Lung (tissue), 11 donors: ENCODE measurements at regions not wholly inside any gene's neighbourhood (a gene's known extent, or its start where the extent isn't known, plus 50 kb on each side); places are given as distances from the start of the nearest gene placed in this dataset.

Experiments
- ATAC-seq: fragments of 200-7000 bp; cut with Tn5 transposase; one replicate; pipeline ENCODE4 v1.9.1; 2020; ENCODE audit warnings: moderate number of reproducible peaks; ENCODE audit not compliant: insufficient read depth, low FRiP score
- DNase-seq, 3 donors: peaks; one replicate each; pipeline ENCODE4 v3.0.0-alpha.2; 2013 to 2017
- H3K27ac ChIP-seq, 2 donors: one replicate each; pipeline ENCODE4 v1.5.1; 2013; ENCODE audit warnings: mild to moderate bottlenecking in 2 of 2, moderate library complexity in 2 of 2, control low read depth in 1 of 2, inconsistent platforms in 1 of 2, low read depth in 1 of 2, low read length in 1 of 2
- H3K27me3 ChIP-seq, 3 donors: one replicate each; pipeline ENCODE4 v1.5.1; 2013; ENCODE audit warnings: low read length in 2 of 3; ENCODE audit not compliant: control insufficient read depth in 3 of 3, insufficient read depth in 3 of 3
- H3K36me3 ChIP-seq, 4 donors: one replicate each; pipeline ENCODE4 v1.5.1; 2013; ENCODE audit warnings: low read length in 4 of 4, mild to moderate bottlenecking in 1 of 4, moderate library complexity in 1 of 4; ENCODE audit not compliant: control insufficient read depth in 4 of 4, insufficient read depth in 4 of 4
- H3K4me1 ChIP-seq, 5 donors: one replicate each; pipeline ENCODE4 v1.5.1; 2013; ENCODE audit warnings: low read length in 5 of 5, mild to moderate bottlenecking in 2 of 5, moderate library complexity in 1 of 5; ENCODE audit not compliant: control insufficient read depth in 5 of 5, insufficient read depth in 5 of 5
- H3K4me3 ChIP-seq: one replicate; pipeline ENCODE4 v1.5.1; 2013; ENCODE audit warnings: mild to moderate bottlenecking, control low read depth, moderate library complexity
- H3K9ac ChIP-seq, 2 donors: one replicate each; pipeline ENCODE4 v1.5.1; 2013; ENCODE audit warnings: low read length in 2 of 2, control low read depth in 1 of 2; ENCODE audit not compliant: insufficient read depth in 1 of 2
- H3K9me3 ChIP-seq, 4 donors: one replicate each; pipeline ENCODE4 v1.5.1; 2013; ENCODE audit warnings: low read length in 3 of 4, mild to moderate bottlenecking in 1 of 4, moderate library complexity in 1 of 4; ENCODE audit not compliant: control insufficient read depth in 4 of 4, insufficient read depth in 3 of 4
- WGBS, 2 donors: extraction: QIAGEN DNeasy Blood & Tissue Kit; methylation state at CpG; one replicate each; pipeline ENCODE4 v1.1.7; 2013; 5-methylcytosine and 5-hydroxymethylcytosine counted together
- TF ChIP-seq, protein P1 (sequence below): IDR thresholded peaks from 2 replicates; pipeline ENCODE4 v1.5.1; 2012; ENCODE audit warnings: mild to moderate bottlenecking; ENCODE audit errors: control extremely low read depth, extremely low read depth
- donor health status: control.
- donor health status: control.
- donor health status: Bipolar disorder and iron deficiency.
- donor health status: healthy.
- donor health status: DM: yes; HTN: yes; CAD: no.

DNA sequence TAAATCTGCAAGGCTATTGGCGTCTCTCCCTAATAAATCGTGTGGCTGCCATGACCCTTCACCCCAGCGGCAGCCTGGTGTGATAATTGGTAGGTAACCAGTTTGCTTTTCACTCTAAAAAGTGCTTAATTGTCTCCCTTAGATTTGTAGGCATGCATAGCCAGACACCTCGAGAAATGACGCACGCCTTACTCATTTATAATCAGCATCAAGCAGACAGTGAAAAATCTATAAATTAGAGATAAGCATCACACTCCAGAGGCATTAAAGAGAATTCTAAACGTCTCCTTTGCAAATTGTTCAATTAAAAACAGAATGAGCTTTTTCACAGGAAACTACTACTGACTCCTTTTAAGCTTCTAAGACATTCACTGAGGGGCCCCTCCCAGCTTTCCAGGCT is 110.2 kb upstream of the RPS6KA2 start:
- Histone ChIP-seq H3K9ac (no peak overlapping the region), H3K9me3 (no peaks in the 10 kb centered on the region), H3K4me1 (peaks cover 0 to 1% (median 0%) of the 10 kb centered on the region in 5 donors), H3K27ac (no peak overlapping the region), H3K36me3 (no peaks in the 10 kb centered on the region), H3K4me3 (no peak overlapping the region), H3K27me3 (peaks cover 0 to 2% (median 0%) of the 10 kb centered on the region in 3 donors)
- TF ChIP-seq, protein P1, sequence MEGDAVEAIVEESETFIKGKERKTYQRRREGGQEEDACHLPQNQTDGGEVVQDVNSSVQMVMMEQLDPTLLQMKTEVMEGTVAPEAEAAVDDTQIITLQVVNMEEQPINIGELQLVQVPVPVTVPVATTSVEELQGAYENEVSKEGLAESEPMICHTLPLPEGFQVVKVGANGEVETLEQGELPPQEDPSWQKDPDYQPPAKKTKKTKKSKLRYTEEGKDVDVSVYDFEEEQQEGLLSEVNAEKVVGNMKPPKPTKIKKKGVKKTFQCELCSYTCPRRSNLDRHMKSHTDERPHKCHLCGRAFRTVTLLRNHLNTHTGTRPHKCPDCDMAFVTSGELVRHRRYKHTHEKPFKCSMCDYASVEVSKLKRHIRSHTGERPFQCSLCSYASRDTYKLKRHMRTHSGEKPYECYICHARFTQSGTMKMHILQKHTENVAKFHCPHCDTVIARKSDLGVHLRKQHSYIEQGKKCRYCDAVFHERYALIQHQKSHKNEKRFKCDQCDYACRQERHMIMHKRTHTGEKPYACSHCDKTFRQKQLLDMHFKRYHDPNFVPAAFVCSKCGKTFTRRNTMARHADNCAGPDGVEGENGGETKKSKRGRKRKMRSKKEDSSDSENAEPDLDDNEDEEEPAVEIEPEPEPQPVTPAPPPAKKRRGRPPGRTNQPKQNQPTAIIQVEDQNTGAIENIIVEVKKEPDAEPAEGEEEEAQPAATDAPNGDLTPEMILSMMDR = no peak
- no peak for DNase-seq
- 72 to 75% methylated on average over 7 of the region's 7 CpGs for WGBS, 2 donors
- ATAC-seq = no peak

DNA sequence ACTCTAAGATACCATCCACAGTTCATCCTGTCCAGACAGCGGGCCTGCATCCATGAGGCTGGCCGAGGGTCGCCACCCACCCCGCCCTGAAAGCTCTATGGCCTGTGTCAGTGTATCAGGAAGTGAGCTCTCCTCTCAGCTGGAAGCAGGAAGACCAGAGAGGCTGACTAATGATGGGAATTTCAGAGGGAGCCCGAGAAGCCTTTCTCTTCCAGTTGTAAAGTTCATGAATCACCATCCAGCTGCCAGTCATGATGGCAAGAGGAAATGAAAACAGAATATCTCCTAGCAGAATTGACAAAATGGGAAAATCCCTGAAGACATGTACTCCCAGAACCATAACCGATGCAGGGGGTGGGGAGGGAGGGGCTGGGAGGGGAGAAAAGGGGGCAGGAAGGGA is 109.6 kb upstream of the RPS6KA2 start:
- TF ChIP-seq, protein P1 = no peak
- Histone ChIP-seq H3K36me3 (no peaks in the 10 kb centered on the region), H3K9me3 (no peaks in the 10 kb centered on the region), H3K4me1 (peaks cover 0 to 1% (median 0%) of the 10 kb centered on the region in 5 donors), H3K27me3 (peaks cover 0 to 2% (median 0%) of the 10 kb centered on the region in 3 donors), H3K9ac (no peak overlapping the region), H3K27ac (no peak overlapping the region), H3K4me3 (no peak overlapping the region)
- DNase-seq (no peak), ATAC-seq (no peak)
- WGBS, 2 donors = 64 to 75% methylated on average over 6 of the region's 6 CpGs

DNA sequence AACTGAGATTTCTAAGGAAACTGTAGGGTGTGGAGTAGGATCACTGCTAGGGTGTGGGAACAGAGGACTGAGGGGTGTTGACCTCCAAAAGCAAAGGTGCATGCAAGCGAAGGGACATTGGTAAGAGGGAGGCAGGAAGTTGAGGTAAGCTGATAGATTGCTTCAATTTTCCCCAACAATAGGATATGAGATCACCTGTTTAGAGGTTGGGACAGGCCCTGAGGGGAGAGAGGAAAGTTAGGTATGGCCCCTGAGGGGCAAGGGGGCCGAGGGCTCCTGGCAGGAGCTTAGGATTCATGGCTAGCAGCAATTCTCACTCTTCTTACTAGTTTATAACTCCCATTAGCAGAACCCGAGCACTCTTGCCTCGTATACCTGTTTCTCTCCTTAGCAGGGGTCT is 106.8 kb upstream of the RPS6KA2 start:
- Histone ChIP-seq H3K9ac (no peak overlapping the region), H3K9me3 (no peaks in the 10 kb centered on the region), H3K27me3 (peaks cover 0 to 2% (median 0%) of the 10 kb centered on the region in 3 donors), H3K27ac (no peak overlapping the region), H3K4me1 (peaks cover 0 to 1% (median 0%) of the 10 kb centered on the region in 5 donors), H3K36me3 (no peaks in the 10 kb centered on the region), H3K4me3 (no peak overlapping the region)
- TF ChIP-seq, protein P1 = no peak
- DNase-seq (no peak), ATAC-seq (no peak)
- WGBS, 2 donors = 25 to 85% methylated on average over 4 of the region's 4 CpGs

DNA sequence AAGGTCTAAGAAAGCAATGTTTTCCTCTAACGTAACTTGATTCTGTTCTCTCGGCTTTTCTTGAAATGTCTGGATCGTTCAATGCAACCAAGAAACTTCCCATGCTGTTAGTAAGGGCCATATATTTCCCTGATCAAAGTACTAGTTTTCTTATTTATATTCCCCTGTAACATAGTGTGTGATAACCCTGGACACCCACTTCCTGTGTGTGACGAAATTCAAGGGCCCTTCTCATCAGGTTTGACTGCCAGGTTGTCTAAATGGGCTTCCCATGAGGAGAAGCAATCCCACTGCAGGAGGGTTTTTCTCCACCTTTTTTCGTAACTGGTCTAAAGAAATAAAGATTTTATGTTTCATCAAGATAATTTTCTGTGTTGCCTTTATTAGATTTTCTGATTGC is 102.6 kb upstream of the RPS6KA2 start:
- Histone ChIP-seq H3K4me3 (no peak overlapping the region), H3K9ac (no peak overlapping the region), H3K9me3 (peaks cover 0 to 1% (median 0%) of the 10 kb centered on the region in 4 donors), H3K27ac (no peak overlapping the region), H3K4me1 (no peaks in the 10 kb centered on the region), H3K36me3 (no peaks in the 10 kb centered on the region), H3K27me3 (peaks cover 0 to 2% (median 0%) of the 10 kb centered on the region in 3 donors)
- TF ChIP-seq, protein P1 = no peak
- no peak for DNase-seq
- ATAC-seq = no peak
- WGBS, 2 donors = 68 to 70% methylated on average over 5 of the region's 5 CpGs
